Sigmoid colon (tissue), 6 donors: ENCODE measurements at regions not wholly inside any gene's neighbourhood (a gene's known extent, or its start where the extent isn't known, plus 50 kb on each side); places are given as distances from the start of the nearest gene placed in this dataset.
"Not testable (repeated sequence)": the region's sequence is repeated elsewhere in the genome, so short reads cannot be mapped to it uniquely, and the experiment has no call there.

Experiments used
- DNase-seq: peaks from one replicate; pipeline ENCODE4 v3.0.0-alpha.2; 2019
- H3K27ac ChIP-seq, 4 donors: fragments of 200-600 bp; sonication (generic); one replicate each; pipeline ENCODE4 v1.5.1; 2016 to 2019; ENCODE audit warnings: mild to moderate bottlenecking in 1 of 4
- H3K27me3 ChIP-seq, 3 donors: fragments of 200-600 bp; sonication (generic); one replicate each; pipeline ENCODE4 v1.5.1; 2019; ENCODE audit warnings: mild to moderate bottlenecking in 1 of 3
- H3K36me3 ChIP-seq, 4 donors: fragments of 200-600 bp; sonication (generic); one replicate each; pipeline ENCODE4 v1.5.1; 2016 to 2019
- H3K4me1 ChIP-seq, 4 donors: fragments of 200-600 bp; sonication (generic); one replicate each; pipeline ENCODE4 v1.5.1; 2017 to 2019
- H3K4me3 ChIP-seq, 4 donors: fragments of 200-600 bp; sonication (generic); one replicate each; pipeline ENCODE4 v1.5.1; 2017 to 2019; ENCODE audit warnings: mild to moderate bottlenecking in 2 of 4, moderate library complexity in 1 of 4
- H3K9me3 ChIP-seq, 4 donors: fragments of 200-600 bp in 3 of 4; sonication (generic) in 3 of 4; one replicate each; pipeline versions ENCODE4 v1.5.1 to v1.6.1; 2013 to 2019
- WGBS, 2 donors: extraction: QIAGEN DNeasy Blood & Tissue Kit; methylation state at CpG; one replicate each; pipeline ENCODE4 v1.1.7; 2013; 5-methylcytosine and 5-hydroxymethylcytosine counted together
- intact Hi-C: fragments of 100-400 bp; cut with DNase I; formaldehyde crosslinking; loops from one replicate; pipeline ENCODE4 v1.15.1; 2023
- small RNA-seq, 3 donors: library from RNA; depleted of rRNA; stranded (forward); fragments of <200 nt; gene quantifications; one replicate each; pipeline ENCODE3, GENCODE V24; 2016
- donor health status: healthy with polysubstance abuse.
- donor health status: healthy.

- 78 to 82% methylated on average over 2 of the region's 5 CpGs for whole genome bisulfite sequencing, 2 donors
- not testable (repeated sequence) for H3K4me1 ChIP-seq
These were observed 368.1 kb downstream of the TP53TG3F start for GRCh38 chr16:33827522-33827921.

GRCh38 chr16:33839157-33839556 lies 379.7 kb downstream of the TP53TG3F start:
- H3K27ac ChIP-seq, H3K36me3 ChIP-seq, DNase-seq, H3K4me3 ChIP-seq, H3K4me1 ChIP-seq, H3K27me3 ChIP-seq, intact Hi-C loops, H3K9me3 ChIP-seq: not testable (repeated sequence)
- WGBS, 2 donors: no CpG with 5 or more reads among the region's 3 CpGs

More at GRCh38 chr16:33827522-33827921, 368.1 kb downstream of the TP53TG3F start:
- H3K27me3 ChIP-seq, DNase-seq, H3K4me3 ChIP-seq, H3K36me3 ChIP-seq, intact Hi-C loops, H3K9me3 ChIP-seq, H3K27ac ChIP-seq: not testable (repeated sequence)

- H3K4me1 ChIP-seq, H3K27ac ChIP-seq, H3K27me3 ChIP-seq, DNase-seq, H3K36me3 ChIP-seq, H3K4me3 ChIP-seq, intact Hi-C loops, H3K9me3 ChIP-seq: not testable (repeated sequence)
- 40 to 52% methylated on average over 8 of the region's 10 CpGs for WGBS, 2 donors
These were observed 385.1 kb downstream of the TP53TG3F start for GRCh38 chr16:33844533-33844932.

Small RNA genes lying in the stretch of these regions (small RNA-seq; reads per million reads assigned to genes)
- gene AC136428.2 (0 reads per million in 3 donors), gene ENPP7P13 (0 reads per million in 3 donors)
